ENCODE measurements at regions not wholly inside any gene's neighbourhood (a gene's known extent, or its start where the extent isn't known, plus 50 kb on each side); places are given as distances from the start of the nearest gene placed in this dataset.

DNA sequence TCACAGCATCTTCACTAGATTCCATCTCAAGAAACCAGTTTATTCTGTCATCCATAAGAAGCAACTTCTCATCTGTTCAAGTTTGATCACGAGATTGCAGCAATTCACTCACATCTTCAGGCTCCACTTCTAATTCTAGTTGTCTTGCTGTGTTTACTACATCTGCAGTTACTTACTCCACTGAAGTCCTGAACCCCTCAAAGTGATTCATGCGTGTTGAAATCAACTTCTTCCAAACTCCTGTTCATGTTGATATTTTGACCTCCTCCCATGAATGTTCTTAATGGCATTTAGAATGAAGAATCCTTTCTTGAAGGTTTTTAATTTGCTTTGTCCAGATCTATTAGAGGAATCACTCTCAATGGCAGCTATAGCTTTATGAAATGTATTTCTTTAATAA, 287.6 kb upstream of the TBL1XR1 start:
- H3K27ac ChIP-seq: no peak overlapping the region
- no peak overlapping the region for H3K4me3 ChIP-seq
- no peak for TF ChIP-seq POLR2A (IDR thresholded peaks at IDR 0.05)
- TF ChIP-seq, protein P1, sequence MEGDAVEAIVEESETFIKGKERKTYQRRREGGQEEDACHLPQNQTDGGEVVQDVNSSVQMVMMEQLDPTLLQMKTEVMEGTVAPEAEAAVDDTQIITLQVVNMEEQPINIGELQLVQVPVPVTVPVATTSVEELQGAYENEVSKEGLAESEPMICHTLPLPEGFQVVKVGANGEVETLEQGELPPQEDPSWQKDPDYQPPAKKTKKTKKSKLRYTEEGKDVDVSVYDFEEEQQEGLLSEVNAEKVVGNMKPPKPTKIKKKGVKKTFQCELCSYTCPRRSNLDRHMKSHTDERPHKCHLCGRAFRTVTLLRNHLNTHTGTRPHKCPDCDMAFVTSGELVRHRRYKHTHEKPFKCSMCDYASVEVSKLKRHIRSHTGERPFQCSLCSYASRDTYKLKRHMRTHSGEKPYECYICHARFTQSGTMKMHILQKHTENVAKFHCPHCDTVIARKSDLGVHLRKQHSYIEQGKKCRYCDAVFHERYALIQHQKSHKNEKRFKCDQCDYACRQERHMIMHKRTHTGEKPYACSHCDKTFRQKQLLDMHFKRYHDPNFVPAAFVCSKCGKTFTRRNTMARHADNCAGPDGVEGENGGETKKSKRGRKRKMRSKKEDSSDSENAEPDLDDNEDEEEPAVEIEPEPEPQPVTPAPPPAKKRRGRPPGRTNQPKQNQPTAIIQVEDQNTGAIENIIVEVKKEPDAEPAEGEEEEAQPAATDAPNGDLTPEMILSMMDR (IDR thresholded peaks at IDR 0.05): no peak
- no peaks in the 10 kb centered on the region for H3K27me3 ChIP-seq
- DNase-seq: no peak
- H3K4me1 ChIP-seq: peaks cover 3 to 27% (median 6%) of the 10 kb centered on the region in 3 donors
- WGBS, 2 donors: 83 to 91% methylated on average over 2 of the region's 2 CpGs
- no peaks in the 10 kb centered on the region for H3K9me3 ChIP-seq
- H3K36me3 ChIP-seq: no peaks in the 10 kb centered on the region
- intact Hi-C loops (cut with DNase I): no loop called here

DNA sequence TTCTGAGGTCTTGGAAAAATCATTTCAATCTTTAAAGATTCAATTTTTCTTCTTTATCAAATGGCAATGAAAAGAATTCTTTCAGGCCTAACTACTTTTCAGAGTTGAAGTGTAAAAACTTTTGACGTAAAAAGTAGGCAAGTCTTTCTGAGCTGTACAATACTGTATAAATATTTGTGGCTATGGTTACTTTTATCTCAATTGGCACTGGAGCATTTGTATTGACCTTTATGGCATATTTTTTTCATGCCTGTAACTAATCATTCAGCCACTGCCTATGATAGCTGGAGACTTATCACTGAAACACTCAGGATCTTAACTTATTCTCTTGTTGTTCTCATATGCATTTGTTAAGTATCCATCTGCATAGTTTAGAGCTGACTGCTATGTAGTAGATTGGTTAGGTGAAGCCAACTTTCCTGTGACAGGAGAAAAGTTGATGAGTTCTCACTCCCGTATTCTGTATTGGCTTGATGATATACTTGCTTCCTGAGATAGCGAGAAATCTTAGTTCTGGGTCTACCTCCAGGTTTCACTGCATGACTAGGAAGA, 290.4 kb upstream of the TBL1XR1 start:
- H3K27ac ChIP-seq: no peak overlapping the region
- no peaks in the 10 kb centered on the region for H3K36me3 ChIP-seq
- TF ChIP-seq, protein P1 (IDR thresholded peaks at IDR 0.05): no peak
- TF ChIP-seq POLR2A (IDR thresholded peaks at IDR 0.05): no peak
- H3K4me1 ChIP-seq: peaks cover 8 to 36% (median 13%) of the 10 kb centered on the region in 3 donors
- no peaks in the 10 kb centered on the region for H3K9me3 ChIP-seq
- WGBS, 2 donors: 78 to 89% methylated on average over 3 of the region's 3 CpGs
- H3K4me3 ChIP-seq: no peak overlapping the region
- intact Hi-C loops (cut with DNase I): no loop called here
- no peaks in the 10 kb centered on the region for H3K27me3 ChIP-seq
- no peak for DNase-seq

DNA sequence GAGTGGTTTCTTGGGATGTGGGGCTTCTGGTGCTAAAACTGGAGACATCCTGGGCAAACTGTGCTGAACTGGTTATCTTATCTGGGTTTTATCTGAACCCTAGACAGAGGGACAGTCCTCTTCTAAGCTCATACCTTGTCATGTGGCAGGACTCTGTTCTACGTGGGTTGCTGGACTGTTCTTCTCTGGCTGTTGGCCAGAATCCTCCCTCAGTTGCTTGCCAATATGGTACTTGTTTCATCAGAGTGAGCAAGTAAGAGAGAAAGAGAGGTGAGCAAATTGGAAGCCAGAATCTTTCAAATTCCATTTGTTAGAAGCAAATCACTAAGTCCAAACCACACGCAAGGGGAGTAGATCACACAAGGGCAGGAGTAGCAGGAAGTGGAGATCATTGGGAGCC, 291.5 kb upstream of the TBL1XR1 start:
- WGBS, 2 donors: 71% methylated on average over 1 to 2 of the region's 2 CpGs
- no peaks in the 10 kb centered on the region for H3K27me3 ChIP-seq
- no peak overlapping the region for H3K27ac ChIP-seq
- H3K36me3 ChIP-seq: no peaks in the 10 kb centered on the region
- peaks cover 5 to 26% (median 12%) of the 10 kb centered on the region in 3 donors for H3K4me1 ChIP-seq
- no peaks in the 10 kb centered on the region for H3K9me3 ChIP-seq
- no peak for DNase-seq
- intact Hi-C loops (cut with DNase I): no loop called here
- no peak for TF ChIP-seq POLR2A (IDR thresholded peaks at IDR 0.05)
- TF ChIP-seq, protein P1 (IDR thresholded peaks at IDR 0.05): no peak
- H3K4me3 ChIP-seq: no peak overlapping the region

DNA sequence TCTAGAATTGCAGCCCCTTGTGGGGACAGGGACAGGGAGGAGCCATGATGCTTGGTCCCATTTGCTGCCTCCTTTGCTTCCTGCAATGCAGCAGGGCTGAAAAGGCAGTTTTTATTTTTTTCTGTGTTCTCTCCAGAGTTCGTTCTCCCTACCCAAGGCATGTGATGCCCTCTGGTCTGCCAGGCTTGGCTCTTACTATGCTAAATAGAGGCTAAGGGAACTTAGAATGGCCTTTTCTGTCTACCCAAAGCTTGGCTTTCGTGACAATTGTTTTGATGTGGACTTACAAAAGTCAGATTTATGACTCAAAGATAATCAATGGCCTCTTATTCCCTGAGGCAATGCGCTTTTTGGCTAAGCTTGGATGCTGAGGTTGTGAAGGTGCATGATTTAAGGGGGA, 293.3 kb upstream of the TBL1XR1 start:
- H3K27me3 ChIP-seq: no peaks in the 10 kb centered on the region
- 32 to 40% methylated on average over 3 of the region's 3 CpGs for WGBS, 2 donors
- H3K4me3 ChIP-seq: no peak overlapping the region
- H3K36me3 ChIP-seq: no peaks in the 10 kb centered on the region
- peaks cover 5 to 19% (median 10%) of the 10 kb centered on the region in 3 donors for H3K4me1 ChIP-seq
- no peak for DNase-seq
- TF ChIP-seq, protein P1 (IDR thresholded peaks at IDR 0.05): no peak
- TF ChIP-seq POLR2A (IDR thresholded peaks at IDR 0.05): no peak
- intact Hi-C loops (cut with DNase I): no loop called here
- H3K27ac ChIP-seq: peak overlapping the region in 1 of 4 donors; percentile 2
- H3K9me3 ChIP-seq: no peaks in the 10 kb centered on the region

DNA sequence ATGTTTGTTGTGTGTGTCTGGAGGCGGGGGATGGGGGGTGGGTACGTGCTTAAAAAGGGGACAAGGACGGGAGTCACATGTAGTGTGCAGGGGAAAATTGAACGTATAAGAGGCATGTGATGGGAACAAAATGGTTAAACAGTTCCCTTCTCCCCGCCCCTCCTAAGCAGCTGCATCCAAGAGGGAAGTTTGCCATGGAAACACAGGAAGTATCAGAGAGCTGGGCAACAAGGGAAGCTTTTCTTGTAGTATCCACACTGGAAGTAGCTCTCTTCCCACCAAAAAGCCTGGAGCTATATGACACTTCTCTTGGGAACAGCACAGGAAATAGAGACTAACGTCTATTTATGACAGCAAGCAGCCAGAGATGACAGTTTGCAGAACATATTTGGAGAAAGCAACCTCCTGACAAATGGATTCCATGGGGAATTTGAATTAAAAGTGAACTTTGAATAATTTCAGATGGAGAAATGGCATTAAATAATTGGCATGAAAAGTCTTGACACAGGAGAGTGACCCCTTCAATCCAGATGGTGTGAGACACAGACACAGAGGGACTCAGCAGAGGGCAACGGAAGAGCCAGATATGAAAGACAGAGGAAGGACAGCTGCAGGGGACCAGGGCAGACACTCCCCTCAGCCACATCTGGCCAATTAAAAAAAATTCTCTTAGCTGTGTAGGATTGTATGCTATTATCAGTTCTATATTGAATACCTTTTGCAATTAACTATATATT, 294.2 kb upstream of the TBL1XR1 start:
- Histone ChIP-seq H3K4me1 (peaks cover 5 to 19% (median 10%) of the 10 kb centered on the region in 3 donors), H3K27ac (no peak overlapping the region), H3K4me3 (no peak overlapping the region), H3K36me3 (no peaks in the 10 kb centered on the region), H3K9me3 (no peaks in the 10 kb centered on the region), H3K27me3 (no peaks in the 10 kb centered on the region)
- 30 to 42% methylated on average over 5 to 7 of the region's 7 CpGs for WGBS, 2 donors
- no peak for DNase-seq
- intact Hi-C loops (cut with DNase I): no loop called here
- TF ChIP-seq, protein P1 (IDR thresholded peaks at IDR 0.05): no peak
- TF ChIP-seq POLR2A (IDR thresholded peaks at IDR 0.05): no peak
